H1 (cell line): ENCODE measurements at regions not wholly inside any gene's neighbourhood (a gene's known extent, or its start where the extent isn't known, plus 50 kb on each side); places are given as distances from the start of the nearest gene placed in this dataset.

Source experiments
- CTCF ChIA-PET: fragments of 300-600 bp; sonication (Branson Sonifier 250); formaldehyde crosslinking; loops from one replicate; lab custom pipeline; 2021; ENCODE audit not compliant: partially characterized antibody; lab: Charles Lee
- POLR2A ChIA-PET: fragments of 300-600 bp; sonication (Branson Sonifier 250); formaldehyde crosslinking; loops from one replicate; lab custom pipeline; 2021; ENCODE audit warnings: inconsistent platforms; ENCODE audit not compliant: partially characterized antibody; lab: Charles Lee
- DNase-seq, 2 experiments: peaks; one replicate each; pipeline versions ENCODE4 v3.0.0 to v3.0.0-alpha.2; 2010 to 2022; ENCODE audit warnings: low spot score in 2 of 2, low read depth in 1 of 2, mixed read lengths in 1 of 2
- FAIRE-seq: peaks from 2 replicates; lab custom pipeline; 2011; peaks lifted over from hg19 to GRCh38; lab: Jason Lieb, UNC
- H2AFZ ChIP-seq: 2 replicates; pipeline ENCODE4 v1.8.1; 2012; ENCODE audit warnings: low read length, inconsistent platforms
- H2AK5ac ChIP-seq: 2 replicates; pipeline ENCODE4 v1.6.1; 2013; ENCODE audit warnings: low read depth, low read length
- H2BK120ac ChIP-seq: replicated peaks from 2 replicates; pipeline ENCODE3; 2013; ENCODE audit warnings: low read depth, low read length, inconsistent platforms
- H2BK12ac ChIP-seq: 2 replicates; pipeline ENCODE4 v1.6.1; 2013; ENCODE audit warnings: low read depth, low read length
- H2BK15ac ChIP-seq: 2 replicates; pipeline ENCODE4 v1.6.1; 2013; ENCODE audit warnings: low read length
- H2BK20ac ChIP-seq: 2 replicates; pipeline ENCODE4 v1.6.1; 2013; ENCODE audit warnings: low read length
- H2BK5ac ChIP-seq: 2 replicates; pipeline ENCODE4 v1.6.1; 2013; ENCODE audit warnings: low read depth, low read length
- H3K14ac ChIP-seq: 2 replicates; pipeline ENCODE4 v1.6.1; 2013; ENCODE audit warnings: inconsistent platforms; ENCODE audit not compliant: insufficient read length
- H3K18ac ChIP-seq: 2 replicates; pipeline ENCODE4 v1.6.1; 2013; ENCODE audit warnings: low read length; ENCODE audit errors: extremely low read depth
- H3K23ac ChIP-seq: 2 replicates; pipeline ENCODE4 v1.6.1; 2013; ENCODE audit warnings: inconsistent platforms; ENCODE audit not compliant: insufficient read length
- H3K23me2 ChIP-seq: 2 replicates; pipeline ENCODE4 v1.6.1; 2013; ENCODE audit warnings: low read depth, low read length
- H3K27ac ChIP-seq: 2 replicates; pipeline ENCODE4 v1.6.1; 2011; ENCODE audit warnings: low read depth, low read length, inconsistent platforms
- H3K27me3 ChIP-seq, 4 experiments: replicated peaks in 1 of 4; 1 replicate in 1 of 4; 2 replicates in 3 of 4; pipeline versions ENCODE4 v1.6.1 to v1.8.1; 2011 to 2013; ENCODE audit warnings: low read length in 3 of 4, mild to moderate bottlenecking in 3 of 4, inconsistent platforms in 2 of 4, mixed read lengths in 2 of 4, moderate library complexity in 1 of 4; ENCODE audit not compliant: control insufficient read depth in 3 of 4, insufficient read depth in 3 of 4; ENCODE audit errors: extremely low read depth in 1 of 4
- H3K36me3 ChIP-seq, 4 experiments: 2 replicates each; pipeline versions ENCODE4 v1.6.1 to v1.8.1; 2011 to 2013; ENCODE audit warnings: mild to moderate bottlenecking in 4 of 4, low read length in 3 of 4, moderate library complexity in 2 of 4, control low read depth in 1 of 4, inconsistent platforms in 1 of 4; ENCODE audit not compliant: insufficient read depth in 4 of 4, control insufficient read depth in 2 of 4
- H3K4ac ChIP-seq: replicated peaks from 2 replicates; pipeline ENCODE3; 2013; ENCODE audit warnings: low read length, low read depth, mixed read lengths, inconsistent platforms; ENCODE audit not compliant: insufficient read length
- H3K4me1 ChIP-seq, 4 experiments: replicated peaks in 1 of 4; 1 replicate in 1 of 4; 2 replicates in 3 of 4; pipeline versions ENCODE4 v1.6.1 to v1.8.1; 2011 to 2013; ENCODE audit warnings: low read length in 3 of 4, inconsistent platforms in 2 of 4, mixed read lengths in 1 of 4; ENCODE audit not compliant: insufficient read depth in 4 of 4, control insufficient read depth in 3 of 4
- H3K4me2 ChIP-seq, 2 experiments: 2 replicates each; pipeline versions ENCODE4 v1.6.1 to v1.8.1; 2011 to 2013; ENCODE audit warnings: low read depth in 2 of 2, low read length in 2 of 2, control low read depth in 1 of 2, inconsistent platforms in 1 of 2, mild to moderate bottlenecking in 1 of 2; ENCODE audit not compliant: insufficient read depth in 1 of 2
- H3K4me3 ChIP-seq, 4 experiments: fragments of 200-600, 300-600 bp in 1 of 4; sonication (generic), shearing (Covaris generic), sonication (Bioruptor Twin) in 1 of 4; 2 replicates each; pipeline versions ENCODE4 v1.5.1 to v1.8.1; 2011 to 2016; ENCODE audit warnings: low read length in 4 of 4, low read depth in 3 of 4, control low read depth in 2 of 4, inconsistent platforms in 2 of 4, mild to moderate bottlenecking in 2 of 4, mixed read lengths in 1 of 4, moderate library complexity in 1 of 4; ENCODE audit not compliant: insufficient read depth in 2 of 4; ENCODE audit errors: extremely low read depth in 1 of 4
- H3K56ac ChIP-seq: replicated peaks from 2 replicates; pipeline ENCODE3; 2013; ENCODE audit warnings: low read depth, mild to moderate bottlenecking, mixed read lengths, low read length, inconsistent platforms; ENCODE audit not compliant: insufficient read length
- H3K79me1 ChIP-seq: 2 replicates; pipeline ENCODE4 v1.6.1; 2013; ENCODE audit warnings: low read depth, low read length, control low read depth
- H3K79me2 ChIP-seq, 2 experiments: 2 replicates each; pipeline versions ENCODE4 v1.6.1 to v1.8.1; 2012 to 2013; ENCODE audit warnings: low read length in 2 of 2, mild to moderate bottlenecking in 2 of 2, inconsistent platforms in 1 of 2; ENCODE audit not compliant: insufficient read depth in 2 of 2, control insufficient read depth in 1 of 2
- H3K9ac ChIP-seq, 4 experiments: replicated peaks in 1 of 4; 1 replicate in 1 of 4; 2 replicates in 3 of 4; pipeline versions ENCODE4 v1.6.1 to v1.8.1; 2011 to 2013; ENCODE audit warnings: low read depth in 3 of 4, low read length in 3 of 4, control low read depth in 2 of 4, mild to moderate bottlenecking in 2 of 4, moderate library complexity in 2 of 4, inconsistent platforms in 1 of 4; ENCODE audit errors: extremely low read depth in 1 of 4
- H3K9me3 ChIP-seq, 2 experiments: 2 replicates each; pipeline versions ENCODE4 v1.6.1 to v1.8.1; 2012 to 2013; ENCODE audit warnings: mild to moderate bottlenecking in 2 of 2, moderate library complexity in 2 of 2, control low read depth in 1 of 2, inconsistent platforms in 1 of 2, low read depth in 1 of 2, low read length in 1 of 2, mixed read lengths in 1 of 2; ENCODE audit not compliant: insufficient read depth in 2 of 2
- H4K20me1 ChIP-seq, 2 experiments: replicated peaks in 1 of 2; 2 replicates each; pipeline versions ENCODE3 to v1.8.1; 2011 to 2013; ENCODE audit warnings: inconsistent platforms in 2 of 2, low read length in 2 of 2, mild to moderate bottlenecking in 1 of 2; ENCODE audit not compliant: insufficient read depth in 2 of 2, control insufficient read depth in 1 of 2
- H4K5ac ChIP-seq: 2 replicates; pipeline ENCODE4 v1.6.1; 2013; ENCODE audit warnings: low read length, low read depth, mixed read lengths, inconsistent platforms; ENCODE audit not compliant: insufficient read length
- H4K8ac ChIP-seq: 2 replicates; pipeline ENCODE4 v1.8.0; 2013; ENCODE audit warnings: mild to moderate bottlenecking, moderate library complexity, low read length, inconsistent platforms; ENCODE audit not compliant: insufficient read depth; ENCODE audit errors: extremely low read depth
- H4K91ac ChIP-seq: replicated peaks from 2 replicates; pipeline ENCODE3; 2013; ENCODE audit warnings: low read length, mixed read lengths, inconsistent platforms; ENCODE audit not compliant: insufficient read length
- CTBP2 ChIP-seq: IDR thresholded peaks from 2 replicates; pipeline ENCODE4 v1.7.0; 2011; ENCODE audit warnings: borderline replicate concordance, mild to moderate bottlenecking, moderate library complexity, mixed read lengths, low read length; ENCODE audit not compliant: insufficient read depth, insufficient read length
- NANOG ChIP-seq: IDR thresholded peaks from 2 replicates; pipeline ENCODE4 v1.6.1; 2011; ENCODE audit warnings: low read length, low read depth, mild to moderate bottlenecking, inconsistent platforms; ENCODE audit not compliant: insufficient read depth, poor library complexity, severe bottlenecking
- RAD21 ChIP-seq, 2 experiments: IDR thresholded peaks in 1 of 2; conservative IDR thresholded peaks in 1 of 2; 2 replicates each; pipeline ENCODE4 v1.6.1; 2011; ENCODE audit warnings: low read depth in 2 of 2, low read length in 2 of 2, improper control_type of control experiment in 1 of 2, inconsistent platforms in 1 of 2, mild to moderate bottlenecking in 1 of 2, moderate library complexity in 1 of 2
- RNF2 ChIP-seq: fragments of 200-900, 300-1000 bp; sonication (generic); IDR thresholded peaks from 2 replicates; pipeline ENCODE4 v1.7.1; 2016; ENCODE audit warnings: borderline replicate concordance, low read depth, mild to moderate bottlenecking, antibody characterized with exemption, low read length; ENCODE audit not compliant: poor library complexity, severe bottlenecking; ENCODE audit errors: missing control alignments
- SAP30 ChIP-seq: fragments of 300-600 bp; sonication (generic); IDR thresholded peaks from 2 replicates; pipeline ENCODE4 v1.7.1; 2012; ENCODE audit warnings: low read length, moderate library complexity, mild to moderate bottlenecking, inconsistent platforms; ENCODE audit not compliant: insufficient read depth, insufficient replicate concordance
- TAF7 ChIP-seq: optimal IDR thresholded peaks from 2 replicates; pipeline ENCODE3; 2011; ENCODE audit warnings: low read depth, mild to moderate bottlenecking, inconsistent platforms, low read length, moderate library complexity, borderline replicate concordance
- TBP ChIP-seq: IDR thresholded peaks from 2 replicates; pipeline ENCODE4 v1.6.1; 2011; ENCODE audit warnings: low read depth, low read length, improper control_type of control experiment
- TF ChIP-seq, protein P1 (sequence below): IDR thresholded peaks from 2 replicates; pipeline ENCODE4 v1.6.1; 2011; ENCODE audit warnings: low read depth, mild to moderate bottlenecking, low read length; ENCODE audit not compliant: insufficient read depth

DNA sequence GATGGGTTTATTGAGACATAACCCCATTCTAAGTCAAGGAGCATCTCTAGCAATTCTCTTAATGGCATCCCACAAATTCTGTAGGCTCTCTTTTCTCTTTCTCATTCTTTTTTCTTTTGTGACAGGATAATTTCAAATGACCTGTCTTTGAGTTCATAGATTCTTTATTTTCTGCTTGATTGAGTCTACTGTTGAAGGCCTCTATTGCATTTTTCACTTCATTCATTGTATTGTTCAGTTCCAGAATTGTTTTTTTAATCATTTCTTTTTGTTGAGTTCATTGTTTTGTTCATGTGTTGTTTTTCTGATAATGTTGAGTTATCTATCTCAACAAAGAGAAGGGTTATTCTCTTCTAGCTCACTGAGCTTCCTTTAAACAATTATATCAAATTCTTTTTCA lies 144.7 kb upstream of the IL12B start:
- no peak overlapping the region for H3K27ac ChIP-seq
- H3K4me1 ChIP-seq: no peaks in the 10 kb centered on the region
- H3K4me3 ChIP-seq: no peak overlapping the region
- H3K14ac ChIP-seq: no peak overlapping the region
- H2BK15ac ChIP-seq: no peak overlapping the region
- H3K56ac ChIP-seq: no peak overlapping the region
- no peak overlapping the region for H2AFZ ChIP-seq
- H3K23ac ChIP-seq: no peak overlapping the region
- no peak overlapping the region for H2BK12ac ChIP-seq
- no peak overlapping the region for H2BK120ac ChIP-seq
- no peaks in the 10 kb centered on the region for H4K20me1 ChIP-seq
- no peaks in the 10 kb centered on the region for H3K27me3 ChIP-seq
- FAIRE-seq: no peak
- H3K18ac ChIP-seq: no peak overlapping the region
- H3K9me3 ChIP-seq: no peaks in the 10 kb centered on the region
- no peak overlapping the region for H3K9ac ChIP-seq
- no peak overlapping the region for H4K5ac ChIP-seq
- H3K23me2 ChIP-seq: no peaks in the 10 kb centered on the region
- H4K8ac ChIP-seq: no peak overlapping the region
- no peak for TF ChIP-seq TBP
- no peak for TF ChIP-seq TAF7
- no peak for TF ChIP-seq RNF2
- TF ChIP-seq RAD21 (IDR thresholded peaks at IDR 0.05 in 1 of 2, conservative IDR thresholded peaks at IDR 0.05 in 1 of 2; ENCODE audit: low read depth in 2 of 2, low read length in 2 of 2): no peak
- no peak for TF ChIP-seq SAP30
- TF ChIP-seq NANOG: no peak
- TF ChIP-seq CTBP2: no peak
- TF ChIP-seq, protein P1, sequence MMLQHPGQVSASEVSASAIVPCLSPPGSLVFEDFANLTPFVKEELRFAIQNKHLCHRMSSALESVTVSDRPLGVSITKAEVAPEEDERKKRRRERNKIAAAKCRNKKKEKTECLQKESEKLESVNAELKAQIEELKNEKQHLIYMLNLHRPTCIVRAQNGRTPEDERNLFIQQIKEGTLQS: no peak
- TF ChIP-seq, all 59 proteins: peak for 0
- Histone ChIP-seq H2BK5ac (no peak overlapping the region), H3K79me1 (no peaks in the 10 kb centered on the region), H4K91ac (no peak overlapping the region), H3K36me3 (no peaks in the 10 kb centered on the region), H2BK20ac (no peak overlapping the region), H3K79me2 (no peaks in the 10 kb centered on the region), H2AK5ac (no peak overlapping the region), H3K4ac (no peak overlapping the region), H3K4me2 (no peak overlapping the region)
- ChIA-PET CTCF (interaction anchor here (0.8 to 2.5 kb wide), 2 partner anchors 19 to 27 kb away, joined by 3 to 7 read pairs; no protein-coding TSS in a partner anchor), POLR2A (no interaction called here)
- no peak for DNase-seq
